KMS-11 (cell line): ENCODE measurements at regions not wholly inside any gene's neighbourhood (a gene's known extent, or its start where the extent isn't known, plus 50 kb on each side); places are given as distances from the start of the nearest gene placed in this dataset.

Experiments used
- H2AFZ ChIP-seq: fragments of 200-600 bp; sonication (generic); 2 replicates; pipeline ENCODE4 v1.6.1; 2016; ENCODE audit warnings: antibody characterized with exemption, mixed run types, low read depth
- H3K27ac ChIP-seq: fragments of 200-600 bp; sonication (generic); 2 replicates; pipeline ENCODE4 v1.6.1; 2016; ENCODE audit warnings: mild to moderate bottlenecking, mixed run types
- H3K27me3 ChIP-seq: fragments of 200-600 bp; sonication (generic); 2 replicates; pipeline ENCODE4 v1.6.1; 2017; ENCODE audit warnings: mild to moderate bottlenecking, low read depth, mixed run types, moderate library complexity; ENCODE audit not compliant: insufficient read depth
- H3K36me3 ChIP-seq: fragments of 200-600 bp; sonication (generic); 2 replicates; pipeline ENCODE4 v1.6.1; 2017; ENCODE audit warnings: mild to moderate bottlenecking, mixed run types; ENCODE audit not compliant: insufficient read depth
- H3K4me1 ChIP-seq: fragments of 200-600 bp; sonication (generic); 2 replicates; pipeline ENCODE4 v1.6.1; 2016; ENCODE audit warnings: mild to moderate bottlenecking, low read depth, mixed run types; ENCODE audit not compliant: poor library complexity, severe bottlenecking
- H3K4me2 ChIP-seq: fragments of 200-600 bp; sonication (generic); 2 replicates; pipeline ENCODE4 v1.7.0; 2016; ENCODE audit warnings: mild to moderate bottlenecking, mixed run types
- H3K4me3 ChIP-seq: fragments of 200-600 bp; sonication (generic); IDR thresholded peaks from 2 replicates; pipeline ENCODE4 v1.6.1; 2017; ENCODE audit warnings: low read depth, low read length, mixed read lengths; ENCODE audit not compliant: insufficient read depth
- H3K79me2 ChIP-seq: fragments of 200-600 bp; sonication (generic); 2 replicates; pipeline ENCODE4 v1.6.1; 2016; ENCODE audit warnings: low read depth, mixed run types; ENCODE audit not compliant: insufficient read depth
- H3K9ac ChIP-seq: fragments of 200-600 bp; sonication (generic); 2 replicates; pipeline ENCODE4 v1.6.1; 2016; ENCODE audit warnings: mild to moderate bottlenecking, mixed run types
- H4K20me1 ChIP-seq: fragments of 200-600 bp; sonication (generic); 2 replicates; pipeline ENCODE4 v1.6.1; 2016; ENCODE audit warnings: mild to moderate bottlenecking, mixed run types; ENCODE audit not compliant: insufficient read depth
- TF ChIP-seq, protein P1 (sequence below): fragments of 200-600 bp; sonication (generic); conservative IDR thresholded peaks from 2 replicates; pipeline ENCODE4 v1.6.1; 2017; ENCODE audit warnings: low read depth, mild to moderate bottlenecking, antibody characterized with exemption, low read length, moderate library complexity, mixed read lengths

DNA sequence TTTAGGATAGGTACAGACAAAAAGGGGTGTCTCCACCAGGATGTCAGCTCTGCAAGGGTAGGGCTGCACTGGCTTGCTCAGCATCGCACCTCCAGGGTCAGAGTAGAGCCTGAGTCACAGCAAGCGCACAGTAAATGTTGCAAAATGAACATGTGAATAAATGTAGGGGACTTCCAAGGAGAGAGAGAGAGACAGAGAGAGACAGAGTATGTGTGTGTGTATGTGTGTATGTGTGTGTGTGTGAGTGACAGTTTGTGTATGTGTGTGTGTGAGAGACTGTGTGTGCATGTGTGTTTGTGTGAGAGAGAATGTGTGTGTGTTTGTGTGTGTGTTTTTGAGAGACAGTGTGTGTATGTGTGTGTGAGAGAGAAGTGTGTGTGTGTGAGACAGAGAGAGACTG lies 163.3 kb downstream of the RPS24 start:
- Histone ChIP-seq H3K4me1 (peaks cover 8% of the 10 kb centered on the region), H3K36me3 (no peaks in the 10 kb centered on the region), H4K20me1 (no peaks in the 10 kb centered on the region), H3K4me3 (no peak overlapping the region), H3K9ac (no peak overlapping the region), H2AFZ (no peak overlapping the region), H3K79me2 (no peaks in the 10 kb centered on the region), H3K4me2 (no peak overlapping the region), H3K27ac (no peak overlapping the region), H3K27me3 (no peaks in the 10 kb centered on the region)
- TF ChIP-seq, protein P1, sequence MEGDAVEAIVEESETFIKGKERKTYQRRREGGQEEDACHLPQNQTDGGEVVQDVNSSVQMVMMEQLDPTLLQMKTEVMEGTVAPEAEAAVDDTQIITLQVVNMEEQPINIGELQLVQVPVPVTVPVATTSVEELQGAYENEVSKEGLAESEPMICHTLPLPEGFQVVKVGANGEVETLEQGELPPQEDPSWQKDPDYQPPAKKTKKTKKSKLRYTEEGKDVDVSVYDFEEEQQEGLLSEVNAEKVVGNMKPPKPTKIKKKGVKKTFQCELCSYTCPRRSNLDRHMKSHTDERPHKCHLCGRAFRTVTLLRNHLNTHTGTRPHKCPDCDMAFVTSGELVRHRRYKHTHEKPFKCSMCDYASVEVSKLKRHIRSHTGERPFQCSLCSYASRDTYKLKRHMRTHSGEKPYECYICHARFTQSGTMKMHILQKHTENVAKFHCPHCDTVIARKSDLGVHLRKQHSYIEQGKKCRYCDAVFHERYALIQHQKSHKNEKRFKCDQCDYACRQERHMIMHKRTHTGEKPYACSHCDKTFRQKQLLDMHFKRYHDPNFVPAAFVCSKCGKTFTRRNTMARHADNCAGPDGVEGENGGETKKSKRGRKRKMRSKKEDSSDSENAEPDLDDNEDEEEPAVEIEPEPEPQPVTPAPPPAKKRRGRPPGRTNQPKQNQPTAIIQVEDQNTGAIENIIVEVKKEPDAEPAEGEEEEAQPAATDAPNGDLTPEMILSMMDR, result no peak

DNA sequence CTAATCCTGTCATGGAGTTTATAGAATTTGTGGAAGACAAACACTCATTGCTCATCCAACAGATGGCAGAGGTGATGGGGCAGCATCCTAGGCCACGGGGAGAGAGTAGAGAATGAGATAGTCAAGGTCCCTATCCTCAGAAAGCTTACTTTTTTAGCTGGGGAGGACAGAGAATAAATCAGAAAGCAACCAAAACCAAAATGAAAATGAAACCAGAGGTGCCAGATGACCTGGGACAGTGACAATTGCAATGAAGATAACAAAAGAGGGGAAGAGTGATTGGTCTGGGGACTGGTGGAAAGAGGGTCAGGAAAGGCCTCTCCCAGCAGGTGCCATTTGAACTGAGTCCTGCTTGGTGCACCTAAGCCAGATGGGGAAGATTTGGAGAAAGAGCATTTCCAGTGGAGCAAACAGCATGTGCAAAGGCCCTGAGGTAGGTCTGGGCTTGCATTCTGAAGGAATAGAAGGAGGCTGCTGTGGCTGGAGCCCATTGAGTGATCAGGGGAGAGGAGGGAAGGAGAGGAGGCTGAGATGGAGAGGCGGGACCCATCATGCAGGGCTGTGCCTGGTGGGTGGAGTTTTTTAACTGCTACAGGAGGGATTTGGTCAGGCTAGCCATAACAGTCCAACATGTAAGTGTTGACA lies 164.1 kb downstream of the RPS24 start:
- Histone ChIP-seq H2AFZ (peak overlapping the region; percentile 53), H3K27ac (peak overlapping the region; percentile 30; the same call in 1 of the 2 replicates), H3K4me2 (no peak overlapping the region), H3K79me2 (no peaks in the 10 kb centered on the region), H3K4me1 (peaks cover 8% of the 10 kb centered on the region), H4K20me1 (no peaks in the 10 kb centered on the region), H3K4me3 (no peak overlapping the region), H3K27me3 (no peaks in the 10 kb centered on the region), H3K9ac (no peak overlapping the region), H3K36me3 (no peaks in the 10 kb centered on the region)
- TF ChIP-seq, protein P1, result no peak

DNA sequence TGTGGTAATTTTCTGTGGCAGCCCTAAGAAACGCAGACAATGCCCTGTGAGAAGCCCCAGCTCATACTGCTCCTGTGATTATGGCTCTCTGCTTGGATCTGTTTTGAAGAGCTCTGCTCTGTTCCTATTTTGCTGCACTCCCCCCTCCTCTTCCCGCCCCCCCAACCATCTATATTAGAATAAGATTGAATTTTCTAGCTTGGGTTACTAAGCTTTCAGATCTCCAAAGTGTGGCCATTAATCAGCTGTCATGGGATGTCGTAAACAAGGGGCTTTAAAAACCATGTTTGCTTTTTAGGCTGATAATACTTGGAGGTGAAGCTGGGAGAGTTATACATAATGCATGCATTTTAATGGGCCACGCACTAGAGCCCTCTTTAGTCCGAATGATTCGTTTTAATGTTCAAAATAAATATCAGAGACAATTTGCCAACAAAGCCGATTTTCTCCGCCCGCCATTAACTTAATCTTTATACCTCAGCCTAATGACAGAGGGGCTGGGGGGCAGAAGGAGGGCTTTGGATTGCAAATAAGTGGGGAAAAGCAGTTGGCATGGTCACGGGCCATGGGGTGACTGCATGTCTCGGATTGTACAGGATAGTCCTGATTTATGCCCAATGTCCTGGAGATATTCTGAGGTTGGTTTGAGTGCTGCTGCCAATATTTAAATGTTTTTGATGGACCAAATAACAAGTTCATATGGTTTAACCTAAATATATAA lies 165.5 kb downstream of the RPS24 start:
- Histone ChIP-seq H2AFZ (no peak overlapping the region), H3K9ac (no peak overlapping the region)

DNA sequence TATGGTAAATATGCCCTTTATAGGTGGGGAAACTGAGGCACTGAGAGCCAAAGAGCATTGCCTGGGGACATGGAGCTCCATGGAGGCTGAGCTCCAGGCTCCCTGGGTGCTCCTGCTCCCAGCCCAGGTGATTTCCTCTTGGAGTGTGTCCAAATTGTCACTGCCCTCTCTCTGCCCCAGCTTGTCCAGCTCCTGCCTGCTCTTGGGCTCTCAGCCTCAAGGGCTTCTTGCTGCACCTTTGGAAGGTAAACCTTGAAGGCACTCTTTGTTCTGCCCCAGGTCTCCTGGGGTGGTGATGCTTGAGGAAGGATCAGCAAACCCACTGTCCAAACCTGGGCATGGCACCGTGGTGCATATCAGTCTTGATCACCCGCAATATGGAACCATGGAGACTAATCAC lies 166.1 kb downstream of the RPS24 start:
- H3K9ac ChIP-seq, result no peak overlapping the region
- H4K20me1 ChIP-seq, result no peaks in the 10 kb centered on the region
- H2AFZ ChIP-seq, result no peak overlapping the region
- H3K4me2 ChIP-seq, result no peak overlapping the region
- H3K36me3 ChIP-seq, result no peaks in the 10 kb centered on the region
- TF ChIP-seq, protein P1, result no peak
- peaks cover 8% of the 10 kb centered on the region for H3K4me1 ChIP-seq
- H3K79me2 ChIP-seq, result no peaks in the 10 kb centered on the region
- H3K27ac ChIP-seq, result no peak overlapping the region
- no peaks in the 10 kb centered on the region for H3K27me3 ChIP-seq
- H3K4me3 ChIP-seq, result no peak overlapping the region

More for the DNA sequence above, 165.5 kb downstream of the RPS24 start:
- Histone ChIP-seq H3K27me3 (no peaks in the 10 kb centered on the region), H3K4me3 (no peak overlapping the region), H3K27ac (no peak overlapping the region), H3K4me1 (peaks cover 8% of the 10 kb centered on the region), H3K36me3 (no peaks in the 10 kb centered on the region), H3K4me2 (no peak overlapping the region), H3K79me2 (no peaks in the 10 kb centered on the region), H4K20me1 (no peaks in the 10 kb centered on the region)
- TF ChIP-seq, protein P1, result no peak
